ENCODE measurements at regions not wholly inside any gene's neighbourhood (a gene's known extent, or its start where the extent isn't known, plus 50 kb on each side); places are given as distances from the start of the nearest gene placed in this dataset.

DNA sequence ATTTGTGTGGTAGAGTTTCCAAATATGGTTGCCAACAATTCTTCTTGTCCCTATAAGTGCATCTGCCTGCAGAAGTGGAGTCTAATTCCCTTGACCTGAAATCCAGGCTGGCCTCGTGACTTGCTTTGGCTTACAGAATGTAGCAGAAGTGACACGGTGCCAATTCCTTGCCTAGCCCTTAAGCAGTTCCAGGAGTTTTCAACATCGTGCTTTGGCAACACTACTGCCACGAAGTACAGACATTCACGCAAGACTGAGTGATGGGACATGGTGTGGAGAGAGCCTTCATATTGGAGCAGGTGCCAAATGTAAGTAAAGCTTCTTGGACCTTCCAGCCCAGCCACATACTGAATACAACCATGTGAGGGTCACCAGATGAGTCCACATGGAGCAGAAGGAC, 92.9 kb upstream of the NEK6 start:
- no peak for TF ChIP-seq CTCF (IDR thresholded peaks at IDR 0.05; ENCODE audit: poor library complexity)
- TF ChIP-seq EZH2 (IDR thresholded peaks at IDR 0.05; ENCODE audit: borderline replicate concordance) = no peak
